ENCODE measurements at regions not wholly inside any gene's neighbourhood (a gene's known extent, or its start where the extent isn't known, plus 50 kb on each side); places are given as distances from the start of the nearest gene placed in this dataset.

DNA sequence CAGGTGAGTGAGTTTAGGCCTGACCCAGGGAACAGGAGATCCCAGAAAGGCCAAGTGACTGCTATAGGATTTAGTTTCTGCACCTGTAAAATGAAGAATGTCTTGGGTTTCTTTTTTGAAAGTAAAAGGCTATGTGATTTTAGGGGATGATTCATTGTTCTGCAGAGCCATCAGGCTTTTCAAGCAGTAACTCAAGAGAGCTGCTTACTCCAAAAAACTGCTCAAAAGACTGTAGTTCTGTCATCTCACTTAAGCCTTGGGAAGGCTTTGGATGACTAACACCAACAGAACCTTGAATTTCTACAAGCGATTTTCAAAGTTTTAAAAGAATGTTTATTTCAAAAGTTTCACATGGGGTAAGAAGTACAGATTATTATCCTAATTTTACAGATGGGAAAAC, 165.1 kb downstream of the HAUS1 start:
- Histone ChIP-seq H3K4me2 (ENCODE audit: low read length) (no peak overlapping the region), H3K27ac (ENCODE audit: low read depth, low read length) (no peak overlapping the region), H3K9me3 (ENCODE audit: control insufficient read depth, insufficient read depth, low read length) (no peaks in the 10 kb centered on the region), H3K79me2 (ENCODE audit: control insufficient read depth, low read length) (no peaks in the 10 kb centered on the region), H3K27me3 (ENCODE audit: control insufficient read depth, low read length) (no peaks in the 10 kb centered on the region), H4K20me1 (ENCODE audit: control insufficient read depth, insufficient read depth, low read depth, low read length) (no peaks in the 10 kb centered on the region), H3K4me3 (ENCODE audit: low read length) (no peak overlapping the region), H3K36me3 (ENCODE audit: control insufficient read depth, low read length) (peaks cover 10% of the 10 kb centered on the region; the same call in 1 of the 2 replicates), H3F3A (ENCODE audit: control insufficient read depth, insufficient read depth) (no peaks in the 10 kb centered on the region), H3K9me2 (replicated peaks; ENCODE audit: control insufficient read depth, low read length) (no peaks in the 10 kb centered on the region), H3K4me1 (ENCODE audit: control insufficient read depth, low read length) (no peaks in the 10 kb centered on the region)
- TF ChIP-seq, protein P1, sequence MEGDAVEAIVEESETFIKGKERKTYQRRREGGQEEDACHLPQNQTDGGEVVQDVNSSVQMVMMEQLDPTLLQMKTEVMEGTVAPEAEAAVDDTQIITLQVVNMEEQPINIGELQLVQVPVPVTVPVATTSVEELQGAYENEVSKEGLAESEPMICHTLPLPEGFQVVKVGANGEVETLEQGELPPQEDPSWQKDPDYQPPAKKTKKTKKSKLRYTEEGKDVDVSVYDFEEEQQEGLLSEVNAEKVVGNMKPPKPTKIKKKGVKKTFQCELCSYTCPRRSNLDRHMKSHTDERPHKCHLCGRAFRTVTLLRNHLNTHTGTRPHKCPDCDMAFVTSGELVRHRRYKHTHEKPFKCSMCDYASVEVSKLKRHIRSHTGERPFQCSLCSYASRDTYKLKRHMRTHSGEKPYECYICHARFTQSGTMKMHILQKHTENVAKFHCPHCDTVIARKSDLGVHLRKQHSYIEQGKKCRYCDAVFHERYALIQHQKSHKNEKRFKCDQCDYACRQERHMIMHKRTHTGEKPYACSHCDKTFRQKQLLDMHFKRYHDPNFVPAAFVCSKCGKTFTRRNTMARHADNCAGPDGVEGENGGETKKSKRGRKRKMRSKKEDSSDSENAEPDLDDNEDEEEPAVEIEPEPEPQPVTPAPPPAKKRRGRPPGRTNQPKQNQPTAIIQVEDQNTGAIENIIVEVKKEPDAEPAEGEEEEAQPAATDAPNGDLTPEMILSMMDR (IDR thresholded peaks at IDR 0.05; ENCODE audit: low read depth, low read length, poor library complexity, severe bottlenecking), result no peak
- TF ChIP-seq EZH2phosphoT487 (IDR thresholded peaks at IDR 0.05; ENCODE audit: borderline replicate concordance, low read length), result no peak

DNA sequence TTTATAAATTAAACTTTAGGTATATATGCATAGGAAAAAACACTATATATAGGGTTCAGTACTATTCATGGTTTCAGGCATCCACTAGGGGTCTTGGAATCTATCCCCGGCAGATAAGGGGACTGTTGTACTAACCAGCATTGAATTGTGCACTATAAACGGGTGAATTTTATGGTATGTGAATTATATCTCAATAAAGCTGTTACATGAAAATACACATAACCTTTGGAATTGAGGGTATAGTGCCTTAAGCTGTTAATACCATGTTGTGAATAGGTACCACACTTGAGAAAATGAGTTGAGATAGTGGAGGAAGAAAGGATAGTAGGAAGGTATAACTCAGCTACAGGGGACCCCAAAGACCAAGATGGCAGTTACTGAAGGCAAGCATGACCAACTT, 167.3 kb downstream of the HAUS1 start:
- H3K27ac ChIP-seq (ENCODE audit: low read depth, low read length), result no peak overlapping the region
- no peaks in the 10 kb centered on the region for H3K9me2 ChIP-seq (replicated peaks; ENCODE audit: control insufficient read depth, low read length)
- no peaks in the 10 kb centered on the region for H3K79me2 ChIP-seq (ENCODE audit: control insufficient read depth, low read length)
- no peaks in the 10 kb centered on the region for H3K4me1 ChIP-seq (ENCODE audit: control insufficient read depth, low read length)
- H3F3A ChIP-seq (ENCODE audit: control insufficient read depth, insufficient read depth), result no peaks in the 10 kb centered on the region
- no peaks in the 10 kb centered on the region for H3K9me3 ChIP-seq (ENCODE audit: control insufficient read depth, insufficient read depth, low read length)
- no peaks in the 10 kb centered on the region for H4K20me1 ChIP-seq (ENCODE audit: control insufficient read depth, insufficient read depth, low read depth, low read length)
- no peak overlapping the region for H3K4me2 ChIP-seq (ENCODE audit: low read length)
- H3K4me3 ChIP-seq (ENCODE audit: low read length), result no peak overlapping the region
- no peak for TF ChIP-seq EZH2phosphoT487 (IDR thresholded peaks at IDR 0.05; ENCODE audit: borderline replicate concordance, low read length)
- TF ChIP-seq, protein P1 (IDR thresholded peaks at IDR 0.05; ENCODE audit: low read depth, low read length, poor library complexity, severe bottlenecking), result no peak
- H3K27me3 ChIP-seq (ENCODE audit: control insufficient read depth, low read length), result no peaks in the 10 kb centered on the region
- no peaks in the 10 kb centered on the region for H3K36me3 ChIP-seq (ENCODE audit: control insufficient read depth, low read length)

DNA sequence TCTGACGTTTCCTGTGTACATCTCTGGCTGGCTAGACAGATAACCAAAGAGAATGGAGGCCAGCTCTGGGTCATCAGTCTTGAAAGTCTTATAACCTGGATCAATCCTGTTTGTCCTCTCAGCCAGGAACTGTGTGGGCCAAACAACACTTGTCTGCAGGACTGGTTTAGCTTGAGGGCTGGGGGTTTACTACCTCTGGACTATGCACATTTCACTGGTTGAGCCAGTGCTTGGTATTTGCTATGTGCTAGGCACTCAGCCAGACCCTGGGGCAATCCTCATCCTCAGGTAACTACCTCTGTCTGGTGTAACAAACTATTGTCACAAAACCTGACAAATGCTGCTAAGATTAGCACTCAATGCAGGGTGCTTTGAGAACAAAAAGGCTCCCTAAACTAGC, 169.7 kb downstream of the HAUS1 start:
- no peaks in the 10 kb centered on the region for H4K20me1 ChIP-seq (ENCODE audit: control insufficient read depth, insufficient read depth, low read depth, low read length)
- no peaks in the 10 kb centered on the region for H3K36me3 ChIP-seq (ENCODE audit: control insufficient read depth, low read length)
- no peak overlapping the region for H3K4me2 ChIP-seq (ENCODE audit: low read length)
- no peaks in the 10 kb centered on the region for H3K79me2 ChIP-seq (ENCODE audit: control insufficient read depth, low read length)
- H3K9me3 ChIP-seq (ENCODE audit: control insufficient read depth, insufficient read depth, low read length), result no peaks in the 10 kb centered on the region
- H3K27ac ChIP-seq (ENCODE audit: low read depth, low read length), result no peak overlapping the region
- no peaks in the 10 kb centered on the region for H3K27me3 ChIP-seq (ENCODE audit: control insufficient read depth, low read length)
- H3K4me1 ChIP-seq (ENCODE audit: control insufficient read depth, low read length), result no peaks in the 10 kb centered on the region
- TF ChIP-seq EZH2phosphoT487 (IDR thresholded peaks at IDR 0.05; ENCODE audit: borderline replicate concordance, low read length), result no peak
- no peak overlapping the region for H3K4me3 ChIP-seq (ENCODE audit: low read length)
- no peaks in the 10 kb centered on the region for H3K9me2 ChIP-seq (replicated peaks; ENCODE audit: control insufficient read depth, low read length)
- no peaks in the 10 kb centered on the region for H3F3A ChIP-seq (ENCODE audit: control insufficient read depth, insufficient read depth)

DNA sequence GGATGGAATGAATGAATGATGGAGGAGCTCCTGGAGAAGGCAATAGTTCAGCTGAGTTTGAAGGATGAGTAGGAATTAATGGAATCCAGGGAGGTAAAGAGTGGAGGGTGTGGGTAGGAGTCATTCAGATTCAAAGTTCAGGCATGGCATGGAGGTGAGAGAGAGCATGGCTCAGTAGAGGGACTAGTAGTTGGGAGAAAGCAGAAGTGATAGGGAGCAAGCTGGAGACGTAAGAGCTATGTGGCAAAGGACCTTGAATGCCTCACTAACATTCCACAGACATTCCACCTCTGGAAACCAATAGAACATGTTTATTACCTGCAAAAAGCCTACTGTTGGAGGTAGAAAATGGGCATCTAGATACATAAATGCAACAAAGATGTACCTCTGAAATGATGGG, 170.1 kb downstream of the HAUS1 start:
- H3K4me2 ChIP-seq (ENCODE audit: low read length), result no peak overlapping the region
- no peaks in the 10 kb centered on the region for H3K4me1 ChIP-seq (ENCODE audit: control insufficient read depth, low read length)
- no peaks in the 10 kb centered on the region for H3K9me3 ChIP-seq (ENCODE audit: control insufficient read depth, insufficient read depth, low read length)
- H3K27me3 ChIP-seq (ENCODE audit: control insufficient read depth, low read length), result no peaks in the 10 kb centered on the region
- H3K9me2 ChIP-seq (replicated peaks; ENCODE audit: control insufficient read depth, low read length), result no peaks in the 10 kb centered on the region
- H3F3A ChIP-seq (ENCODE audit: control insufficient read depth, insufficient read depth), result no peaks in the 10 kb centered on the region
- H3K4me3 ChIP-seq (ENCODE audit: low read length), result no peak overlapping the region
- TF ChIP-seq, protein P1 (IDR thresholded peaks at IDR 0.05; ENCODE audit: low read depth, low read length, poor library complexity, severe bottlenecking), result no peak
- no peak for TF ChIP-seq EZH2phosphoT487 (IDR thresholded peaks at IDR 0.05; ENCODE audit: borderline replicate concordance, low read length)
- H4K20me1 ChIP-seq (ENCODE audit: control insufficient read depth, insufficient read depth, low read depth, low read length), result no peaks in the 10 kb centered on the region
- H3K79me2 ChIP-seq (ENCODE audit: control insufficient read depth, low read length), result no peaks in the 10 kb centered on the region
- H3K36me3 ChIP-seq (ENCODE audit: control insufficient read depth, low read length), result no peaks in the 10 kb centered on the region
- H3K27ac ChIP-seq (ENCODE audit: low read depth, low read length), result no peak overlapping the region

Data from DOHH2 (cell line).